SK-N-SH treated with all-trans-retinoic acid at 6 μM for 48 hours (cell line): ENCODE measurements at regions not wholly inside any gene's neighbourhood (a gene's known extent, or its start where the extent isn't known, plus 50 kb on each side); places are given as distances from the start of the nearest gene placed in this dataset.

Experiments used
- ATAC-seq: fragments of 200-7000 bp; cut with Tn5 transposase; 3 replicates; pipeline ENCODE4 v1.9.1; 2020; ENCODE audit warnings: mild to moderate bottlenecking, moderate library complexity
- ARNTL ChIP-seq: fragments of 450-650 bp; formaldehyde crosslinking; IDR thresholded peaks from 2 replicates; pipeline ENCODE4 v1.5.0; 2020; ENCODE audit warnings: low read depth, mild to moderate bottlenecking, moderate library complexity, borderline replicate concordance
- BACH2 ChIP-seq: fragments of 250-450 bp; sonication (Bioruptor Pico); IDR thresholded peaks from 2 replicates; pipeline ENCODE4 v1.9.0; 2021; ENCODE audit warnings: mild to moderate bottlenecking, borderline replicate concordance
- CREB5 ChIP-seq: fragments of 250-450 bp; sonication (Bioruptor Pico); IDR thresholded peaks from 2 replicates; pipeline ENCODE4 v1.5.1; 2020; ENCODE audit warnings: low read depth, mild to moderate bottlenecking, moderate library complexity
- CSDC2 ChIP-seq: fragments of 250-450 bp; sonication (Bioruptor Pico); IDR thresholded peaks from 2 replicates; pipeline ENCODE4 v1.5.0; 2020; ENCODE audit warnings: mild to moderate bottlenecking, moderate library complexity
- CSRNP3 ChIP-seq: fragments of 250-450 bp; sonication (Bioruptor Pico); IDR thresholded peaks from 2 replicates; pipeline ENCODE4 v1.5.1; 2021; ENCODE audit warnings: mild to moderate bottlenecking, moderate library complexity
- ESRRG ChIP-seq: fragments of 250-450 bp; sonication (Bioruptor Pico); IDR thresholded peaks from 2 replicates; pipeline ENCODE4 v1.6.1; 2021; ENCODE audit warnings: mild to moderate bottlenecking
- ISL1 ChIP-seq: fragments of 250-450 bp; sonication (Bioruptor Pico); IDR thresholded peaks from 2 replicates; pipeline ENCODE4 v2.1.2; 2022; ENCODE audit warnings: mild to moderate bottlenecking, moderate library complexity
- OSR1 ChIP-seq: fragments of 250-450 bp; sonication (Bioruptor Pico); IDR thresholded peaks from 2 replicates; pipeline ENCODE4 v1.8.0; 2022; ENCODE audit warnings: moderate library complexity, mild to moderate bottlenecking, inconsistent platforms
- PATZ1 ChIP-seq: fragments of 250-450 bp; sonication (Bioruptor Pico); IDR thresholded peaks from 2 replicates; pipeline ENCODE4 v1.8.0; 2020; ENCODE audit warnings: mild to moderate bottlenecking, moderate library complexity, borderline replicate concordance
- POU6F1 ChIP-seq: fragments of 250-450 bp; sonication (Bioruptor Pico); IDR thresholded peaks from 2 replicates; pipeline ENCODE4 v1.8.0; 2021; ENCODE audit warnings: low read depth, mild to moderate bottlenecking, moderate library complexity, borderline replicate concordance
- PPARA ChIP-seq: fragments of 250-450 bp; sonication (Bioruptor Pico); IDR thresholded peaks from 2 replicates; pipeline ENCODE4 v1.5.0; 2020; ENCODE audit warnings: mild to moderate bottlenecking, borderline replicate concordance
- RARB ChIP-seq: fragments of 250-450 bp; sonication (Bioruptor Pico); IDR thresholded peaks from 2 replicates; pipeline ENCODE4 v1.8.0; 2021; ENCODE audit warnings: mild to moderate bottlenecking, moderate library complexity
- SNAI2 ChIP-seq: fragments of 250-450 bp; sonication (Bioruptor Pico); IDR thresholded peaks from 2 replicates; pipeline ENCODE4 v1.5.0; 2020; ENCODE audit warnings: mild to moderate bottlenecking, moderate library complexity
- TCF4 ChIP-seq: fragments of 250-450 bp; sonication (Bioruptor Pico); IDR thresholded peaks from 2 replicates; pipeline ENCODE4 v1.8.0; 2021; ENCODE audit warnings: mild to moderate bottlenecking, moderate library complexity, borderline replicate concordance
- TOX ChIP-seq: fragments of 250-450 bp; sonication (Bioruptor Pico); IDR thresholded peaks from 2 replicates; pipeline ENCODE4 v1.8.0; 2021; ENCODE audit warnings: mild to moderate bottlenecking, moderate library complexity, borderline replicate concordance
- ZC3H10 ChIP-seq: fragments of 250-450 bp; sonication (Bioruptor Pico); IDR thresholded peaks from 2 replicates; pipeline ENCODE4 v1.5.1; 2021; ENCODE audit warnings: mild to moderate bottlenecking, moderate library complexity
- ZFP3 ChIP-seq: fragments of 250-450 bp; sonication (Bioruptor Pico); IDR thresholded peaks from 2 replicates; pipeline ENCODE4 v1.5.0; 2020; ENCODE audit warnings: mild to moderate bottlenecking, moderate library complexity
- ZFP30 ChIP-seq: fragments of 450-650 bp; formaldehyde crosslinking; IDR thresholded peaks from 2 replicates; pipeline ENCODE4 v1.5.0; 2022; ENCODE audit warnings: mild to moderate bottlenecking, moderate library complexity
- ZNF565 ChIP-seq: fragments of 450-650 bp; formaldehyde crosslinking; conservative IDR thresholded peaks from 2 replicates; pipeline ENCODE4 v1.5.0; 2020; ENCODE audit warnings: low read depth, mild to moderate bottlenecking, moderate library complexity
- ZNF70 ChIP-seq: fragments of 450-650 bp; formaldehyde crosslinking; IDR thresholded peaks from 2 replicates; pipeline ENCODE4 v1.5.0; 2020; ENCODE audit warnings: mild to moderate bottlenecking, moderate library complexity
- ZNF8 ChIP-seq: fragments of 450-650 bp; formaldehyde crosslinking; IDR thresholded peaks from 2 replicates; pipeline ENCODE4 v1.5.0; 2020; ENCODE audit warnings: mild to moderate bottlenecking, moderate library complexity
- TF ChIP-seq, protein P1 (sequence below): fragments of 250-450 bp; sonication (Bioruptor Pico); IDR thresholded peaks from 2 replicates; pipeline ENCODE4 v1.5.0; 2020; ENCODE audit warnings: mild to moderate bottlenecking, moderate library complexity

DNA sequence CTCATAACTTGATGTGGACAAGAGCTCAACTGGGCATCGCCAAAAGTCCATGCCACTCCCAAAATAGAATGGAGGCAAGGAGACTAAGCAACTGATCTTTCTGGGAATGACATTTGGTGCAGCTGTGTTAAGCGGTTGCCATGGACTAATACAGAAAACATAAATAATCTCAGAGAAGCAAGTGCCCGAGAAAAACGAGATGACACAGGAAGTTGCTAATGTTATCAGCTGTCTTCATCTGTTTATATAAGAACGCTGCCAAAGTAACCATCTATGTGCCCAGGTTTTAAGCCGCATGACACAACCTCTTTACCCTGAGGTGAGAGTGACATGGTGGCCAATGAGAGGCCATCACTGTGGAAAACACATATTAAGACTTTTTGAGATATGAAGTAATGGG, 54.9 kb upstream of the SACS start:
- ATAC-seq, result peak; percentile 84
- TF ChIP-seq ZC3H10 (CRISPR knock-in tag) (no peak), ZFP3 (CRISPR knock-in tag) (0 out of 2 replicates have a peak, but pooled peaks have one; percentile 13), ISL1 (CRISPR knock-in tag) (peak; percentile 69), CREB5 (CRISPR knock-in tag) (peak; percentile 62; the same call in 1 of the 2 replicates)
- TF ChIP-seq, all 23 proteins: peak for 3

DNA sequence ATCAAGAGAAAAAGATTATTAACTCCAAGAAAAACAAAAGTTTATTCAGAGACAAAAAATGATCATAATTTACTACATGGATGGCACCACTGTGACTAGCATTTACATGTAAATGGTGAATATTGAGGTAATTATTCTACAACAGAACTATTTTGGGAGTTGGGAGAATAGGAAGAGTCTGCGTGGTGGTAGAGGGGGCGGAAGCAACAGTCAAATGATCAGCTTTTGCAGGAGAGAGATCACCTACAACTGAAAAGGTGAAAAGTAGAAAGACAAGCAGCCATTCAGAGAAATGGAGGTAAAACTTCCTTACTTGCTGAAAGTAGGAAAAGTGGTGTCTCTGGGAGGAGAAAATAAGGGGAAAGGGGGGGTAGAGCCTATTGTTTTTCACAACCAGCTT, 62.8 kb upstream of the SACS start:
- TF ChIP-seq TOX, result no peak
- TF ChIP-seq, protein P1, sequence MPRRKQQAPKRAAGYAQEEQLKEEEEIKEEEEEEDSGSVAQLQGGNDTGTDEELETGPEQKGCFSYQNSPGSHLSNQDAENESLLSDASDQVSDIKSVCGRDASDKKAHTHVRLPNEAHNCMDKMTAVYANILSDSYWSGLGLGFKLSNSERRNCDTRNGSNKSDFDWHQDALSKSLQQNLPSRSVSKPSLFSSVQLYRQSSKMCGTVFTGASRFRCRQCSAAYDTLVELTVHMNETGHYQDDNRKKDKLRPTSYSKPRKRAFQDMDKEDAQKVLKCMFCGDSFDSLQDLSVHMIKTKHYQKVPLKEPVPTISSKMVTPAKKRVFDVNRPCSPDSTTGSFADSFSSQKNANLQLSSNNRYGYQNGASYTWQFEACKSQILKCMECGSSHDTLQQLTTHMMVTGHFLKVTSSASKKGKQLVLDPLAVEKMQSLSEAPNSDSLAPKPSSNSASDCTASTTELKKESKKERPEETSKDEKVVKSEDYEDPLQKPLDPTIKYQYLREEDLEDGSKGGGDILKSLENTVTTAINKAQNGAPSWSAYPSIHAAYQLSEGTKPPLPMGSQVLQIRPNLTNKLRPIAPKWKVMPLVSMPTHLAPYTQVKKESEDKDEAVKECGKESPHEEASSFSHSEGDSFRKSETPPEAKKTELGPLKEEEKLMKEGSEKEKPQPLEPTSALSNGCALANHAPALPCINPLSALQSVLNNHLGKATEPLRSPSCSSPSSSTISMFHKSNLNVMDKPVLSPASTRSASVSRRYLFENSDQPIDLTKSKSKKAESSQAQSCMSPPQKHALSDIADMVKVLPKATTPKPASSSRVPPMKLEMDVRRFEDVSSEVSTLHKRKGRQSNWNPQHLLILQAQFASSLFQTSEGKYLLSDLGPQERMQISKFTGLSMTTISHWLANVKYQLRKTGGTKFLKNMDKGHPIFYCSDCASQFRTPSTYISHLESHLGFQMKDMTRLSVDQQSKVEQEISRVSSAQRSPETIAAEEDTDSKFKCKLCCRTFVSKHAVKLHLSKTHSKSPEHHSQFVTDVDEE (CRISPR knock-in tag), result no peak
- TF ChIP-seq OSR1, result no peak
- TF ChIP-seq BACH2 (CRISPR knock-in tag), result no peak
- TF ChIP-seq ESRRG (CRISPR knock-in tag), result no peak
- no peak for TF ChIP-seq ARNTL
- no peak for TF ChIP-seq RARB
- TF ChIP-seq TCF4 (CRISPR knock-in tag), result no peak
- no peak for TF ChIP-seq CREB5 (CRISPR knock-in tag)
- no peak for TF ChIP-seq SNAI2 (CRISPR knock-in tag)
- no peak for TF ChIP-seq CSRNP3 (CRISPR knock-in tag)
- no peak for TF ChIP-seq ZFP30
- TF ChIP-seq CSDC2 (CRISPR knock-in tag), result no peak
- no peak for TF ChIP-seq ZNF565 (CRISPR knock-in tag)
- TF ChIP-seq ZFP3 (CRISPR knock-in tag), result no peak
- TF ChIP-seq ZNF8, result no peak
- no peak for TF ChIP-seq POU6F1 (CRISPR knock-in tag)
- TF ChIP-seq PPARA (CRISPR knock-in tag), result no peak
- no peak for TF ChIP-seq ISL1 (CRISPR knock-in tag)
- TF ChIP-seq ZNF70 (CRISPR knock-in tag), result no peak
- TF ChIP-seq, all 23 proteins: peak for 0
- no peak for ATAC-seq

GRCh38 chr13:23497191-23497590, 63.7 kb upstream of the SACS start:
- no peak for TF ChIP-seq ZNF565 (CRISPR knock-in tag)
- no peak for ATAC-seq

DNA sequence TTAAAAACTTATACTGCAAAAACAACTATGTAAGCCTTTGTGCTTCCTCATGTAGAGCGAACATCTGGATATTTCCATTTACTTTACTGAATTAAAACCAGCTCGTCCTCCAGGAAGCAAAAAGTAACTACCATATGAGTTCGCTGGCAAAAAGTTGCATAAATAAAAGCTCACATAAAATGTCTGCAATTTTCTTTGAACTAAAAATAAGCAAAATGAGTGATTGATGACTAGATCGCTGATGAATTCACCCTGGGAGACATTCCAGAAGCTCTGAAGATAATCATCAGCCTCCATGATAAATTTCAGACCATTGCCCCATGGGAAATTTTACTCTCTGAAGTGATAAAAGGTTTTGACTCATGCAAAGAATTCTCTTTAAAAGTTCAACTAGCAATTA, 67.3 kb upstream of the SACS start:
- ATAC-seq, result peak; percentile 59
- TF ChIP-seq ISL1 (CRISPR knock-in tag), result peak; percentile 98
- no peak for TF ChIP-seq ARNTL
- 0 out of 2 replicates have a peak, but pooled peaks have one; percentile 51 for TF ChIP-seq SNAI2 (CRISPR knock-in tag)
- 0 out of 2 replicates have a peak, but pooled peaks have one; percentile 25 for TF ChIP-seq CSDC2 (CRISPR knock-in tag)
- TF ChIP-seq PATZ1, result peak; percentile 54; the same call in 1 of the 2 replicates
- no peak for TF ChIP-seq ZFP3 (CRISPR knock-in tag)
- TF ChIP-seq CSRNP3 (CRISPR knock-in tag), result 0 out of 2 replicates have a peak, but pooled peaks have one; percentile 36
- peak; percentile 18; the same call in 1 of the 2 replicates for TF ChIP-seq POU6F1 (CRISPR knock-in tag)
- TF ChIP-seq ESRRG (CRISPR knock-in tag), result no peak
- TF ChIP-seq BACH2 (CRISPR knock-in tag), result no peak
